Lower lobe of right lung (tissue), 2 donors: ENCODE measurements at regions not wholly inside any gene's neighbourhood (a gene's known extent, or its start where the extent isn't known, plus 50 kb on each side); places are given as distances from the start of the nearest gene placed in this dataset.

ENCODE experiments used
- ATAC-seq, 2 donors: fragments of 200-7000 bp; cut with Tn5 transposase; one replicate each; pipeline ENCODE4 v1.9.1; 2020 to 2022; ENCODE audit warnings: mild to moderate bottlenecking in 2 of 2, moderate library complexity in 2 of 2
- DNase-seq: peaks from one replicate; pipeline ENCODE4 v3.0.0-alpha.2; 2020
- H3K27ac ChIP-seq: fragments of 200-600 bp; one replicate; pipeline ENCODE4 v1.8.0; 2022
- H3K27me3 ChIP-seq: fragments of 200-600 bp; one replicate; pipeline ENCODE4 v1.8.0; 2022; ENCODE audit warnings: low read depth
- H3K36me3 ChIP-seq: fragments of 200-600 bp; one replicate; pipeline ENCODE4 v1.8.0; 2022; ENCODE audit warnings: mild to moderate bottlenecking
- H3K4me1 ChIP-seq: fragments of 200-600 bp; one replicate; pipeline ENCODE4 v1.8.0; 2022
- H3K4me3 ChIP-seq: fragments of 200-600 bp; one replicate; pipeline ENCODE4 v1.8.0; 2022; ENCODE audit warnings: mild to moderate bottlenecking
- H3K9me3 ChIP-seq: fragments of 200-600 bp; one replicate; pipeline ENCODE4 v1.8.0; 2022
- CTCF ChIP-seq: fragments of 200-600 bp; IDR thresholded peaks from one replicate; pipeline ENCODE4 v1.8.0; 2022; ENCODE audit warnings: antibody characterized with exemption, mild to moderate bottlenecking
- intact Hi-C: fragments of 100-400 bp; cut with DNase I; formaldehyde crosslinking; loops from one replicate; pipeline ENCODE4 v1.11.0; 2022
- donor health status: DM: no; HTN: yes; CAD: no; lungs with severe emphysema.

- ATAC-seq (peak; percentile 45 to 62), DNase-seq (no peak)
- Histone ChIP-seq H3K27me3 (no peaks in the 10 kb centered on the region), H3K27ac (no peak overlapping the region), H3K4me1 (peaks cover 16% of the 10 kb centered on the region), H3K36me3 (no peaks in the 10 kb centered on the region), H3K9me3 (no peaks in the 10 kb centered on the region), H3K4me3 (no peak overlapping the region)
- intact Hi-C loops = no loop called here
- no peak for TF ChIP-seq CTCF
Observed at GRCh38 chr11:13105237-13105844, 96.2 kb downstream of the RASSF10 start.

GRCh38 chr11:13107544-13108044 is 98.5 kb downstream of the RASSF10 start:
- Histone ChIP-seq H3K9me3 (no peaks in the 10 kb centered on the region), H3K27me3 (no peaks in the 10 kb centered on the region), H3K4me3 (no peak overlapping the region), H3K36me3 (no peaks in the 10 kb centered on the region), H3K27ac (no peak overlapping the region), H3K4me1 (peaks cover 16% of the 10 kb centered on the region)
- DNase-seq (no peak), ATAC-seq (no peak)
- TF ChIP-seq CTCF = no peak
- intact Hi-C loops = no loop called here

- H3K27me3 ChIP-seq = no peaks in the 10 kb centered on the region
- H3K27ac ChIP-seq = no peak overlapping the region
Observed at GRCh38 chr11:13108416-13108815, 99.3 kb downstream of the RASSF10 start.

GRCh38 chr11:13109616-13110015 is 100.5 kb downstream of the RASSF10 start:
- intact Hi-C loops = no loop called here

More at GRCh38 chr11:13108416-13108815, 99.3 kb downstream of the RASSF10 start:
- TF ChIP-seq CTCF = no peak
- intact Hi-C loops = no loop called here
- H3K4me3 ChIP-seq = no peak overlapping the region
- DNase-seq = no peak
- peaks cover 16% of the 10 kb centered on the region for H3K4me1 ChIP-seq
- H3K36me3 ChIP-seq = no peaks in the 10 kb centered on the region
- no peak for ATAC-seq
- H3K9me3 ChIP-seq = no peaks in the 10 kb centered on the region

GRCh38 chr11:13110145-13110544 is 101.0 kb downstream of the RASSF10 start:
- H3K27me3 ChIP-seq = no peaks in the 10 kb centered on the region
- H3K36me3 ChIP-seq = no peaks in the 10 kb centered on the region
- no peak for ATAC-seq
- DNase-seq = no peak
- H3K9me3 ChIP-seq = no peaks in the 10 kb centered on the region
- H3K4me3 ChIP-seq = no peak overlapping the region
- peaks cover 10% of the 10 kb centered on the region for H3K4me1 ChIP-seq
- TF ChIP-seq CTCF = no peak
- no peak overlapping the region for H3K27ac ChIP-seq
- intact Hi-C loops = no loop called here

More at GRCh38 chr11:13109616-13110015, 100.5 kb downstream of the RASSF10 start:
- Histone ChIP-seq H3K27ac (no peak overlapping the region), H3K27me3 (no peaks in the 10 kb centered on the region), H3K36me3 (no peaks in the 10 kb centered on the region), H3K4me1 (peaks cover 13% of the 10 kb centered on the region), H3K9me3 (no peaks in the 10 kb centered on the region), H3K4me3 (no peak overlapping the region)
- DNase-seq (no peak), ATAC-seq (no peak)
- TF ChIP-seq CTCF = no peak
